Gastroesophageal sphincter (tissue), 3 donors: ENCODE measurements at regions not wholly inside any gene's neighbourhood (a gene's known extent, or its start where the extent isn't known, plus 50 kb on each side); places are given as distances from the start of the nearest gene placed in this dataset.

Experiments used
- POLR2A ChIP-seq, 2 donors: fragments of 450-650 bp; IDR thresholded peaks; one replicate each; pipeline ENCODE4 v1.6.1; 2017; ENCODE audit warnings: antibody characterized with exemption in 2 of 2, mild to moderate bottlenecking in 2 of 2, moderate library complexity in 1 of 2
- TF ChIP-seq, protein P1 (sequence below), 4 experiments: fragments of 200-600 bp in 2 of 4; fragments of 450-650 bp in 2 of 4; sonication (generic) in 1 of 4; IDR thresholded peaks; one replicate each; pipeline ENCODE4 v1.5.1; 2017 to 2019; ENCODE audit warnings: antibody characterized with exemption in 4 of 4, mild to moderate bottlenecking in 2 of 4, moderate library complexity in 2 of 4

DNA sequence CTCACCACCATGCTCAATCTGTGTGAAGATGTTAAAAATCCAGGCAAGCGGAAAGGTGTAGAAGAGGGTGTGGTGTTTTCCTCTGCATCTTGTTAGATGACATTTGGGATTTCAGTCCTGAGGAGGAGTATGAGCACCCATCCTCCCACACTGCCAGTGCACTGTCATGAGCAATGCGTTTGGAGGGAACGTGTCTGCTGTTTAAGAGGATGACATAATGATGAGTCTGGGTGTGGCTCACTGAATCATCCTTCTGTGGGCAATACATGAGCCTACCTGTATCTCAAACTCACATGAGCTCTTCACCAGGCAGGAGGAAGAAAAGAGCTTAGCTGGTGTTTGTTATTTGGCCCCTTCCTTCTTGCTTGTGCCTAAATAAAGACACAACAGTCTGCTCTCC is 67.9 kb upstream of the ARX start:
- TF ChIP-seq, protein P1, sequence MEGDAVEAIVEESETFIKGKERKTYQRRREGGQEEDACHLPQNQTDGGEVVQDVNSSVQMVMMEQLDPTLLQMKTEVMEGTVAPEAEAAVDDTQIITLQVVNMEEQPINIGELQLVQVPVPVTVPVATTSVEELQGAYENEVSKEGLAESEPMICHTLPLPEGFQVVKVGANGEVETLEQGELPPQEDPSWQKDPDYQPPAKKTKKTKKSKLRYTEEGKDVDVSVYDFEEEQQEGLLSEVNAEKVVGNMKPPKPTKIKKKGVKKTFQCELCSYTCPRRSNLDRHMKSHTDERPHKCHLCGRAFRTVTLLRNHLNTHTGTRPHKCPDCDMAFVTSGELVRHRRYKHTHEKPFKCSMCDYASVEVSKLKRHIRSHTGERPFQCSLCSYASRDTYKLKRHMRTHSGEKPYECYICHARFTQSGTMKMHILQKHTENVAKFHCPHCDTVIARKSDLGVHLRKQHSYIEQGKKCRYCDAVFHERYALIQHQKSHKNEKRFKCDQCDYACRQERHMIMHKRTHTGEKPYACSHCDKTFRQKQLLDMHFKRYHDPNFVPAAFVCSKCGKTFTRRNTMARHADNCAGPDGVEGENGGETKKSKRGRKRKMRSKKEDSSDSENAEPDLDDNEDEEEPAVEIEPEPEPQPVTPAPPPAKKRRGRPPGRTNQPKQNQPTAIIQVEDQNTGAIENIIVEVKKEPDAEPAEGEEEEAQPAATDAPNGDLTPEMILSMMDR (IDR thresholded peaks at IDR 0.05), result no peak
- no peak for TF ChIP-seq POLR2A (IDR thresholded peaks at IDR 0.05)
